HEK293T (cell line): ENCODE measurements at regions not wholly inside any gene's neighbourhood (a gene's known extent, or its start where the extent isn't known, plus 50 kb on each side); places are given as distances from the start of the nearest gene placed in this dataset.

Experiments
- FOXA1 ChIP-seq: fragments of 450-650 bp; IDR thresholded peaks from 2 replicates; pipeline ENCODE4 v1.6.1; 2016; ENCODE audit warnings: mild to moderate bottlenecking
- FOXM1 ChIP-seq: fragments of 450-650 bp; IDR thresholded peaks from 2 replicates; pipeline ENCODE4 v1.6.1; 2017; ENCODE audit warnings: mild to moderate bottlenecking, borderline replicate concordance
- TARDBP ChIP-seq: fragments of 450-650 bp; IDR thresholded peaks from 2 replicates; pipeline ENCODE4 v1.6.1; 2016

DNA sequence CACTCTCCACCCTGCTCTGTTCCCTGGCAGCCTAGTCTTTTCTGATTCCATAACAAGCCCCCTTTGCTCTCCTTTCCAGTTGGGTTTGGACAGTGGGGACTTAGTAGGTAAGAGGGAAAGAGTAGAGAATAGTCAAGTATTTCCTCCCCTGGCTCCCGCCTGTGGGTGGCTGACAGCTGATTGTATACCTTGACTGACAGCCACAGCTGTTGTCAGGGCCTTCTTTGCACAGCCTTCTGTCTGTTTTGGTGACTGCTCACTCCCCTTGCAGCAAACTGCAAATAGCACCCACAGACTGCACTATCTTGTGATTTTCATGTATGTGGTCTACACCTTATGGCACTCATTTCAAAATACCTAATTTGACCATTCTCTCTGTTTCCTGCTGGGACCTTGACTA is 486.3 kb downstream of the ACTR3B start:
- TF ChIP-seq FOXM1 (no peak), FOXA1 (no peak), TARDBP (no peak)
